ENCODE measurements at regions not wholly inside any gene's neighbourhood (a gene's known extent, or its start where the extent isn't known, plus 50 kb on each side); places are given as distances from the start of the nearest gene placed in this dataset.

- Histone ChIP-seq H3K4me3 (ENCODE audit: low read length in 2 of 2) (no peak overlapping the region), H3K27me3 (ENCODE audit: control insufficient read depth in 2 of 2, insufficient read depth in 1 of 2, low read length in 1 of 2) (no peaks in the 10 kb centered on the region), H3K4me1 (ENCODE audit: control insufficient read depth in 2 of 2, insufficient read depth in 2 of 2, low read length in 2 of 2) (no peaks in the 10 kb centered on the region), H3K36me3 (ENCODE audit: control insufficient read depth in 2 of 2, insufficient read depth in 2 of 2, low read length in 1 of 2) (no peaks in the 10 kb centered on the region), H3K27ac (ENCODE audit: low read depth in 1 of 2, low read length in 1 of 2) (no peak overlapping the region), H3K9me3 (ENCODE audit: control insufficient read depth in 2 of 2, insufficient read depth in 1 of 2, low read length in 1 of 2) (no peaks in the 10 kb centered on the region)
- WGBS: 96% methylated on average over 6 of the region's 6 CpGs
- DNase-seq (ENCODE audit: low read depth in 6 of 9, low spot score in 9 of 9): no peak
These were observed 297.9 kb upstream of the MGMT start for GRCh38 chr10:129169115-129169514.

- no peaks in the 10 kb centered on the region for H3K27me3 ChIP-seq (ENCODE audit: control insufficient read depth in 2 of 2, insufficient read depth in 1 of 2, low read length in 1 of 2)
- DNase-seq (ENCODE audit: low read depth in 6 of 9, low spot score in 9 of 9): no peak
- no peaks in the 10 kb centered on the region for H3K36me3 ChIP-seq (ENCODE audit: control insufficient read depth in 2 of 2, insufficient read depth in 2 of 2, low read length in 1 of 2)
- WGBS: 40% methylated on average over 3 of the region's 3 CpGs
- H3K4me3 ChIP-seq (ENCODE audit: low read length in 2 of 2): no peak overlapping the region
- H3K27ac ChIP-seq (ENCODE audit: low read depth in 1 of 2, low read length in 1 of 2): no peak overlapping the region
- no peaks in the 10 kb centered on the region for H3K9me3 ChIP-seq (ENCODE audit: control insufficient read depth in 2 of 2, insufficient read depth in 1 of 2, low read length in 1 of 2)
- H3K4me1 ChIP-seq (ENCODE audit: control insufficient read depth in 2 of 2, insufficient read depth in 2 of 2, low read length in 2 of 2): no peaks in the 10 kb centered on the region
These were observed 296.2 kb upstream of the MGMT start for GRCh38 chr10:129170812-129171211.

GRCh38 chr10:129171812-129172211, 295.2 kb upstream of the MGMT start:
- no peaks in the 10 kb centered on the region for H3K36me3 ChIP-seq (ENCODE audit: control insufficient read depth in 2 of 2, insufficient read depth in 2 of 2, low read length in 1 of 2)
- H3K9me3 ChIP-seq (ENCODE audit: control insufficient read depth in 2 of 2, insufficient read depth in 1 of 2, low read length in 1 of 2): no peaks in the 10 kb centered on the region
- DNase-seq (ENCODE audit: low read depth in 6 of 9, low spot score in 9 of 9): no peak
- 96% methylated on average over 3 of the region's 3 CpGs for WGBS
- no peak overlapping the region for H3K4me3 ChIP-seq (ENCODE audit: low read length in 2 of 2)
- H3K27me3 ChIP-seq (ENCODE audit: control insufficient read depth in 2 of 2, insufficient read depth in 1 of 2, low read length in 1 of 2): no peaks in the 10 kb centered on the region
- H3K27ac ChIP-seq (ENCODE audit: low read depth in 1 of 2, low read length in 1 of 2): no peak overlapping the region
- H3K4me1 ChIP-seq (ENCODE audit: control insufficient read depth in 2 of 2, insufficient read depth in 2 of 2, low read length in 2 of 2): no peaks in the 10 kb centered on the region

GRCh38 chr10:129174232-129175014, 292.6 kb upstream of the MGMT start:
- no peaks in the 10 kb centered on the region for H3K36me3 ChIP-seq (ENCODE audit: control insufficient read depth in 2 of 2, insufficient read depth in 2 of 2, low read length in 1 of 2)
- no peaks in the 10 kb centered on the region for H3K4me1 ChIP-seq (ENCODE audit: control insufficient read depth in 2 of 2, insufficient read depth in 2 of 2, low read length in 2 of 2)
- H3K4me3 ChIP-seq (ENCODE audit: low read length in 2 of 2): no peak overlapping the region
- no peak overlapping the region for H3K27ac ChIP-seq (ENCODE audit: low read depth in 1 of 2, low read length in 1 of 2)
- no peaks in the 10 kb centered on the region for H3K9me3 ChIP-seq (ENCODE audit: control insufficient read depth in 2 of 2, insufficient read depth in 1 of 2, low read length in 1 of 2)
- WGBS: 81% methylated on average over 10 of the region's 10 CpGs
- no peaks in the 10 kb centered on the region for H3K27me3 ChIP-seq (ENCODE audit: control insufficient read depth in 2 of 2, insufficient read depth in 1 of 2, low read length in 1 of 2)
- no peak for DNase-seq (ENCODE audit: low read depth in 6 of 9, low spot score in 9 of 9)

- no peaks in the 10 kb centered on the region for H3K9me3 ChIP-seq (ENCODE audit: control insufficient read depth in 2 of 2, insufficient read depth in 1 of 2, low read length in 1 of 2)
- no peaks in the 10 kb centered on the region for H3K36me3 ChIP-seq (ENCODE audit: control insufficient read depth in 2 of 2, insufficient read depth in 2 of 2, low read length in 1 of 2)
- H3K27ac ChIP-seq (ENCODE audit: low read depth in 1 of 2, low read length in 1 of 2): no peak overlapping the region
- 90% methylated on average over 9 of the region's 9 CpGs for WGBS
- no peak overlapping the region for H3K4me3 ChIP-seq (ENCODE audit: low read length in 2 of 2)
- H3K27me3 ChIP-seq (ENCODE audit: control insufficient read depth in 2 of 2, insufficient read depth in 1 of 2, low read length in 1 of 2): no peaks in the 10 kb centered on the region
- DNase-seq (ENCODE audit: low read depth in 6 of 9, low spot score in 9 of 9): no peak
- H3K4me1 ChIP-seq (ENCODE audit: control insufficient read depth in 2 of 2, insufficient read depth in 2 of 2, low read length in 2 of 2): no peaks in the 10 kb centered on the region
These were observed 287.6 kb upstream of the MGMT start for GRCh38 chr10:129179245-129179971.

- H3K36me3 ChIP-seq (ENCODE audit: control insufficient read depth in 2 of 2, insufficient read depth in 2 of 2, low read length in 1 of 2): no peaks in the 10 kb centered on the region
- H3K27me3 ChIP-seq (ENCODE audit: control insufficient read depth in 2 of 2, insufficient read depth in 1 of 2, low read length in 1 of 2): no peaks in the 10 kb centered on the region
- H3K9me3 ChIP-seq (ENCODE audit: control insufficient read depth in 2 of 2, insufficient read depth in 1 of 2, low read length in 1 of 2): no peaks in the 10 kb centered on the region
- WGBS: 83% methylated on average over 11 of the region's 11 CpGs
- no peak for DNase-seq (ENCODE audit: low read depth in 6 of 9, low spot score in 9 of 9)
- H3K4me1 ChIP-seq (ENCODE audit: control insufficient read depth in 2 of 2, insufficient read depth in 2 of 2, low read length in 2 of 2): no peaks in the 10 kb centered on the region
- no peak overlapping the region for H3K27ac ChIP-seq (ENCODE audit: low read depth in 1 of 2, low read length in 1 of 2)
- H3K4me3 ChIP-seq (ENCODE audit: low read length in 2 of 2): no peak overlapping the region
These were observed 286.9 kb upstream of the MGMT start for GRCh38 chr10:129179972-129180678.

- no peaks in the 10 kb centered on the region for H3K27me3 ChIP-seq (ENCODE audit: control insufficient read depth in 2 of 2, insufficient read depth in 1 of 2, low read length in 1 of 2)
- no peak overlapping the region for H3K27ac ChIP-seq (ENCODE audit: low read depth in 1 of 2, low read length in 1 of 2)
- no peak for DNase-seq (ENCODE audit: low read depth in 6 of 9, low spot score in 9 of 9)
- 93% methylated on average over 7 of the region's 7 CpGs for WGBS
- H3K9me3 ChIP-seq (ENCODE audit: control insufficient read depth in 2 of 2, insufficient read depth in 1 of 2, low read length in 1 of 2): no peaks in the 10 kb centered on the region
- no peaks in the 10 kb centered on the region for H3K4me1 ChIP-seq (ENCODE audit: control insufficient read depth in 2 of 2, insufficient read depth in 2 of 2, low read length in 2 of 2)
- H3K36me3 ChIP-seq (ENCODE audit: control insufficient read depth in 2 of 2, insufficient read depth in 2 of 2, low read length in 1 of 2): no peaks in the 10 kb centered on the region
- no peak overlapping the region for H3K4me3 ChIP-seq (ENCODE audit: low read length in 2 of 2)
These were observed 282.8 kb upstream of the MGMT start for GRCh38 chr10:129184196-129184595.

GRCh38 chr10:129187331-129187730, 279.7 kb upstream of the MGMT start:
- Histone ChIP-seq H3K9me3 (ENCODE audit: control insufficient read depth in 2 of 2, insufficient read depth in 1 of 2, low read length in 1 of 2) (no peaks in the 10 kb centered on the region), H3K4me1 (ENCODE audit: control insufficient read depth in 2 of 2, insufficient read depth in 2 of 2, low read length in 2 of 2) (no peaks in the 10 kb centered on the region), H3K36me3 (ENCODE audit: control insufficient read depth in 2 of 2, insufficient read depth in 2 of 2, low read length in 1 of 2) (no peaks in the 10 kb centered on the region), H3K27ac (ENCODE audit: low read depth in 1 of 2, low read length in 1 of 2) (no peak overlapping the region), H3K27me3 (ENCODE audit: control insufficient read depth in 2 of 2, insufficient read depth in 1 of 2, low read length in 1 of 2) (no peaks in the 10 kb centered on the region), H3K4me3 (ENCODE audit: low read length in 2 of 2) (no peak overlapping the region)
- no peak for DNase-seq (ENCODE audit: low read depth in 6 of 9, low spot score in 9 of 9)
- WGBS: 47% methylated on average over 2 of the region's 2 CpGs

- no peak for DNase-seq (ENCODE audit: low read depth in 6 of 9, low spot score in 9 of 9)
- Histone ChIP-seq H3K27ac (ENCODE audit: low read depth in 1 of 2, low read length in 1 of 2) (no peak overlapping the region), H3K36me3 (ENCODE audit: control insufficient read depth in 2 of 2, insufficient read depth in 2 of 2, low read length in 1 of 2) (no peaks in the 10 kb centered on the region), H3K4me1 (ENCODE audit: control insufficient read depth in 2 of 2, insufficient read depth in 2 of 2, low read length in 2 of 2) (no peaks in the 10 kb centered on the region), H3K4me3 (ENCODE audit: low read length in 2 of 2) (no peak overlapping the region), H3K9me3 (ENCODE audit: control insufficient read depth in 2 of 2, insufficient read depth in 1 of 2, low read length in 1 of 2) (no peaks in the 10 kb centered on the region), H3K27me3 (ENCODE audit: control insufficient read depth in 2 of 2, insufficient read depth in 1 of 2, low read length in 1 of 2) (no peaks in the 10 kb centered on the region)
- 30% methylated on average over 4 of the region's 4 CpGs for WGBS
These were observed 275.2 kb upstream of the MGMT start for GRCh38 chr10:129191797-129192196.

All from thymus (tissue), 11 donors.